DMS 273 (cell line): ENCODE measurements at regions not wholly inside any gene's neighbourhood (a gene's known extent, or its start where the extent isn't known, plus 50 kb on each side); places are given as distances from the start of the nearest gene placed in this dataset.
A peak's percentile ranks its signal among the peaks of the same experiment; 100 is the strongest.
"Not testable (repeated sequence)": the region's sequence is repeated elsewhere in the genome, so short reads cannot be mapped to it uniquely, and the experiment has no call there.

Source experiments
- DNase-seq: peaks from one replicate; lab custom pipeline; 2025; ENCODE audit not compliant: unreplicated experiment; lab: John Stamatoyannopoulos, UW

GRCh38 chr1:110260194-110260593, 50.1 kb downstream of the KCNC4 start:
- DNase-seq: no peak

- DNase-seq: no peak
These were observed 52.2 kb downstream of the KCNC4 start for GRCh38 chr1:110262296-110262695.

DNA sequence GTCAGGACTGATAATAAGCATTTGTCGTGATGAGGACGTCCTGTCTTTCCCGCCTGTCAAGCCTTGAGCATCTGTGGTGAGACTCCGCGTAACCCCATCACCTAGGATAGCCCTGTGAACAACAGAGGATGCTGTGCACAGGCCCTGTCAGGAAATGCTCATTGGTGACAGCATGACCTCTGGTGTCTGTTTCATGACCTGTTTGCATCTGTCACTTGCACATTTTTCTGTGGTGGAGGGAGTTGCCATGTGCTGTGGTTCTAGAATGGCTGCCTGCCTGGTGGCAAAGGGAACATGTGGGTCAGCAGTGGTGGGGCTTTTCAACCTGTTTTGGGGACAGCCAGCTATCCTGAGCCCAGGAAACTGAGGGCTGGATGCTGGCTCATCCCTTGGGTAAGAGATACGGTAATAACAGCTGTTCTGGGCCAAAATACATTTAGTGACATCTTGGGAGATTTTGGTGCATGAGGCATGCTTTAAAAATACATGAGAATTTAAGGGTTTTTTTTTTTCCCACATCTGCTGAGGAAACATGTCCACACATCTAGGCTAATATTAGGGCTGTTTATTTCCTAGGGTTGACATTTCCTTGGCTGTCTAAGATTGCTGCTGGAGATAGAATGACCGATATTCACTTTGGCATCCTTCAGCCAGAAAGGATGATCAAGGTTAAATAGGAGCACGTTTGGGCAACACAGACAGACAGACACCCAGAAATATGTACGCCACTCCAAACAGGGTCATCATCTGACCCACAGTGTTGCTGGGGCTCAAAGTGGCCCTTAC, 52.9 kb downstream of the KCNC4 start:
- DNase-seq: peak; percentile 32

DNA sequence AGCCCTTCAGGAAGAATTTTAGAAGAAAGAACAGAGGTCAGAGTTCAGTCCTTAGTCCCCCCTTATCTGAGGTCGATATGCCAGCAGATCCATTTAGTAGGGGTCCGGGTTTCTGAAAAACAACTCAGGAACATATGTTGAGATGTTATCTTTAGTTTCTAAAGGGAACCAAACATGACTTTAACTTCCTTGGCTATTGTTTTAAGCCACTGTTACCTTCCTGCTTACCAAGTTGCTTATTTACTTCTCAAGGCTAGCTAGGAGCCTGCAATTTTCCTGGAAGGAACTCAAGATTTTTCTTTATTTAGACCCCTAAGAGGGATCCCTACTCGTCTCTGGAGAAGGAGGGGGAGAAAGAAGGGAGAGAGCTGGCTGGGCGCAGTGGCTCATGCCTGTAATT, 54.3 kb downstream of the KCNC4 start:
- no peak for DNase-seq

GRCh38 chr1:110265186-110265585, 55.1 kb downstream of the KCNC4 start:
- peak; percentile 37 for DNase-seq

DNA sequence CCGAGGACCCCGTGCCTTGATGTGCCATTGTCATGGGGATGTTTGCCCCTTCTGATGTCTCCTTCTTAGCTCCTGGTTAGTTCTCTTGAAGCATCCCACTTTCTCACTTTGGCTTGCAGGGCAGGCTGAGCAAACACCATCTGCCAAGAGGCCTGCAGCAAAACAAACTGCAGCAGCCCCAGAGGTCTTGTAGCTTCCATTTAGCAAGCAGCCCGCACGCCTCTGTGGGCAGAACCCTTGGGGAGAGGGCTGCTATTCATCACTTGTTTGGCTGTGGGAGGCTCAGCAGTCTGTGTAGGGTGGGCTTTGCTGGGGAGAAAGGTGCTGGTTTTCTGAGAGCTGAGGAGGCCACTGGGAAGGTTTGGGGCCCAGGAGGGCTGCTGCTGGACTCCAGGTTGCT, 56.7 kb downstream of the KCNC4 start:
- peak; percentile 67 for DNase-seq

GRCh38 chr1:110267260-110267659, 57.1 kb downstream of the KCNC4 start:
- DNase-seq: no peak

GRCh38 chr1:110272045-110272444, 61.9 kb downstream of the KCNC4 start:
- DNase-seq: no peak

DNA sequence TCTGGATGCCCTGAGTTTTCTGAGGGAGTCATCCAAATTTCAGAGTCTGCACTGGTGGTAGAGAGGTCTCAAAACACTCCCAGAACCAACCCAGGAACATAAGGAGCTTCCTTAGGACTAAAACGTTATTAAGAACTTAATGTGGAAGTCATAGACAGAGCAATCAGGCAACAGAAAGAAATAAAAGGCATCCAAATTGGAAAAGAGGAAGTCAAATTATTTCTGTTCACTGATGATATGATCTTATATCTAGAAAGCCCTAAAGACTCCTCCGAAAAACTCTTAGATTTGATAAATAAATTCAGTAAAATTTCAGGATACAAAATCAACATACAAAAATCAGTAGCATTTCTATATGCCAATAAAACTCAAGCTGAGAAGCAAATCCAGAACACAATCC, 63.7 kb downstream of the KCNC4 start:
- not testable (repeated sequence) for DNase-seq

GRCh38 chr1:110280126-110280525, 59.1 kb upstream of the RBM15 start:
- no peak for DNase-seq

GRCh38 chr1:110280804-110281203, 58.4 kb upstream of the RBM15 start:
- DNase-seq: no peak

- peak; percentile 55 for DNase-seq
These were observed 57.5 kb upstream of the RBM15 start for GRCh38 chr1:110281363-110282290.

GRCh38 chr1:110282395-110282794, 56.8 kb upstream of the RBM15 start:
- DNase-seq: peak; percentile 22

DNA sequence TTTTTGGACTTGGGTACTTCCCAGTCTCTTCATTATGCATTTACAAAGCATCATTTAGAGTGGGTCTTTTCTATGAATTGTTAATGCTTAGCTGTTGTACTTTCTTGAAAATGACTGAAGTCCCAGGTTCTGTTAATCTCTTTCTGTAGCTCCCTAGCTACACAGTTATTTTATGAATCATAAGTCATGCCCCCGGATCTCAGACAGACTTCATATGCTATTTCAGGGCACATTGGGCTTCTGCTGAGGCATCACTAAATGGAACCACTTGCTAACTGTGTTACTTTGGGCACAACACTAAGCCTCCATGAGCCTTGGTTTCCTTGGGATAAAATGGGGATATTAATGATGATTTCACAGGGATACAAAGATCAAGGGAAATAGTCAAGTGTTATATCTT, 55.5 kb upstream of the RBM15 start:
- DNase-seq: no peak

DNA sequence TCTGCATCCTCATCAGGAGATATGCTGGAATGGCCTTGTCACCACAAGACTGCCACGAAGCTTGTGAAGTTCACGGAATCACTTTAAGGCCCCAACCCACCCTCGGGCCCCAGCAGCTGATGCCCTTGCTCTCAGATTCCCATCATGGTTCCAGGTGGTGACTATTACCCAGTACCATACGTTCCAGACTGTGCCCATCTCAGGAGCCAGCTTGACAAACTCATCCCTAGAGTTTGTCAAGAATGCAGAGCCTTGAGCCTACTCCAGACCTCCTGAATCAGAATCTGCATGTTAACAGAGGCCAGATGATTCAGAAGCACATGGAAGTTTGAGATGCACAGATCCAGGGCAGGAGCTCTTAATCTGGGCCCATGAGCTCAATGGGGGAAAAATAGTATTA, 53.9 kb upstream of the RBM15 start:
- no peak for DNase-seq

GRCh38 chr1:110286564-110286963, 52.6 kb upstream of the RBM15 start:
- no peak for DNase-seq

GRCh38 chr1:110288111-110288510, 51.1 kb upstream of the RBM15 start:
- DNase-seq: no peak
